KMS-11 (cell line): ENCODE measurements at regions not wholly inside any gene's neighbourhood (a gene's known extent, or its start where the extent isn't known, plus 50 kb on each side); places are given as distances from the start of the nearest gene placed in this dataset.

ENCODE experiments used
- H2AFZ ChIP-seq: fragments of 200-600 bp; sonication (generic); 2 replicates; pipeline ENCODE4 v1.6.1; 2016; ENCODE audit warnings: antibody characterized with exemption, mixed run types, low read depth
- H3K27ac ChIP-seq: fragments of 200-600 bp; sonication (generic); 2 replicates; pipeline ENCODE4 v1.6.1; 2016; ENCODE audit warnings: mild to moderate bottlenecking, mixed run types
- H3K27me3 ChIP-seq: fragments of 200-600 bp; sonication (generic); 2 replicates; pipeline ENCODE4 v1.6.1; 2017; ENCODE audit warnings: mild to moderate bottlenecking, low read depth, mixed run types, moderate library complexity; ENCODE audit not compliant: insufficient read depth
- H3K36me3 ChIP-seq: fragments of 200-600 bp; sonication (generic); 2 replicates; pipeline ENCODE4 v1.6.1; 2017; ENCODE audit warnings: mild to moderate bottlenecking, mixed run types; ENCODE audit not compliant: insufficient read depth
- H3K4me1 ChIP-seq: fragments of 200-600 bp; sonication (generic); 2 replicates; pipeline ENCODE4 v1.6.1; 2016; ENCODE audit warnings: mild to moderate bottlenecking, low read depth, mixed run types; ENCODE audit not compliant: poor library complexity, severe bottlenecking
- H3K4me2 ChIP-seq: fragments of 200-600 bp; sonication (generic); 2 replicates; pipeline ENCODE4 v1.7.0; 2016; ENCODE audit warnings: mild to moderate bottlenecking, mixed run types
- H3K4me3 ChIP-seq: fragments of 200-600 bp; sonication (generic); IDR thresholded peaks from 2 replicates; pipeline ENCODE4 v1.6.1; 2017; ENCODE audit warnings: low read depth, low read length, mixed read lengths; ENCODE audit not compliant: insufficient read depth
- H3K79me2 ChIP-seq: fragments of 200-600 bp; sonication (generic); 2 replicates; pipeline ENCODE4 v1.6.1; 2016; ENCODE audit warnings: low read depth, mixed run types; ENCODE audit not compliant: insufficient read depth
- H3K9ac ChIP-seq: fragments of 200-600 bp; sonication (generic); 2 replicates; pipeline ENCODE4 v1.6.1; 2016; ENCODE audit warnings: mild to moderate bottlenecking, mixed run types
- H4K20me1 ChIP-seq: fragments of 200-600 bp; sonication (generic); 2 replicates; pipeline ENCODE4 v1.6.1; 2016; ENCODE audit warnings: mild to moderate bottlenecking, mixed run types; ENCODE audit not compliant: insufficient read depth
- CTCF ChIP-seq: fragments of 200-600 bp; sonication (generic); conservative IDR thresholded peaks from 2 replicates; pipeline ENCODE4 v1.6.1; 2017; ENCODE audit warnings: low read depth, mild to moderate bottlenecking, antibody characterized with exemption, low read length, moderate library complexity, mixed read lengths

- no peaks in the 10 kb centered on the region for H3K79me2 ChIP-seq
- no peaks in the 10 kb centered on the region for H4K20me1 ChIP-seq
- no peaks in the 10 kb centered on the region for H3K27me3 ChIP-seq
- H3K9ac ChIP-seq: no peak overlapping the region
- H2AFZ ChIP-seq: no peak overlapping the region
- no peak overlapping the region for H3K4me3 ChIP-seq
- H3K36me3 ChIP-seq: no peaks in the 10 kb centered on the region
- TF ChIP-seq CTCF: no peak
- H3K4me2 ChIP-seq: no peak overlapping the region
- no peaks in the 10 kb centered on the region for H3K4me1 ChIP-seq
- no peak overlapping the region for H3K27ac ChIP-seq
Observed at GRCh38 chr1:239744851-239745250, 346.8 kb upstream of the FMN2 start.

DNA sequence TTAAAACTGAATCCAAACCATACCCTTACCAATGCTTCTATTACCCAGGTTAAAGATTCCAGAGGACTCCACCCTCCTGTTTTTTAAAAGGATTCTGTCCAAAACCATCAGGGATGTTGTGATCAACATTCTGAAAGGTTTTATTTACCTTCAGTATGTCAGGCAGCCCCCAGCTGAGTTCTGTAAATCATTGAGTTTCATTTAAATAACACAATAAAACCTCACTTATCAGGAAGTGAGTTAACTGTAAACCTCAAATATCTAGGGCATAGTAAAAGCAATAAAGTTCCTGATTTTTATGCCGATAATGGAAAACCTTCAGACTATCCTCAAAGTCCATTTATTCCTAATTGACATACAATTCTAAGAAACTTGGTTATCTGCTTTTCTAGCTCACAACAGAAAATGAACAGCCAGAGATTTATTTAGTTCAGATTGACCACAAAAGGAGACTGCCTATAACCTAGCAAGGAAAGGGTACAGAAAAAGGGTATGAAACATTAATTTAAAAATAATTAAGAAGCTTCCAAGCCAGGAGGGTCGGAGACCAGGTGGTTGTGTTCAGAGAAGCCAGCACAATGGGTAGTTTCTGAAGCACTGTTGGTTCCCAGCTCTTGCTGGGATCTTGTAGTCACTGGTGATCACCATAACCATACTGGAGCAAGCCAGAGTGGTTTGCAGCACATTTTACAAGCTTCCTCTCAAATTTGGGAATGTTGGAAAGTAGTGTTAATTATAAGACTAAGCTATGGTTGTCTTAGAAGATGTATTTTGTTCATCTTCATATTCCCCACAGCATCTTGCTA lies 336.4 kb upstream of the FMN2 start:
- Histone ChIP-seq H3K4me2 (no peak overlapping the region), H4K20me1 (no peaks in the 10 kb centered on the region), H3K27me3 (no peaks in the 10 kb centered on the region)

GRCh38 chr1:239757716-239758115 lies 334.0 kb upstream of the FMN2 start:
- no peak for TF ChIP-seq CTCF
- no peaks in the 10 kb centered on the region for H3K4me1 ChIP-seq
- H4K20me1 ChIP-seq: no peaks in the 10 kb centered on the region
- H3K36me3 ChIP-seq: no peaks in the 10 kb centered on the region
- H3K4me2 ChIP-seq: no peak overlapping the region
- H3K27ac ChIP-seq: no peak overlapping the region
- no peak overlapping the region for H3K4me3 ChIP-seq
- H2AFZ ChIP-seq: no peak overlapping the region
- H3K79me2 ChIP-seq: no peaks in the 10 kb centered on the region
- no peak overlapping the region for H3K9ac ChIP-seq
- H3K27me3 ChIP-seq: no peaks in the 10 kb centered on the region

More for the DNA sequence above, 336.4 kb upstream of the FMN2 start:
- Histone ChIP-seq H3K36me3 (no peaks in the 10 kb centered on the region), H3K27ac (no peak overlapping the region), H3K4me1 (no peaks in the 10 kb centered on the region), H3K79me2 (no peaks in the 10 kb centered on the region), H3K4me3 (no peak overlapping the region), H3K9ac (no peak overlapping the region), H2AFZ (no peak overlapping the region)
- TF ChIP-seq CTCF: no peak

GRCh38 chr1:239758756-239759155 lies 332.9 kb upstream of the FMN2 start:
- H3K9ac ChIP-seq: no peak overlapping the region
- no peak overlapping the region for H3K4me2 ChIP-seq
- no peaks in the 10 kb centered on the region for H3K27me3 ChIP-seq
- H3K27ac ChIP-seq: no peak overlapping the region
- no peak overlapping the region for H3K4me3 ChIP-seq
- no peaks in the 10 kb centered on the region for H3K36me3 ChIP-seq
- no peaks in the 10 kb centered on the region for H4K20me1 ChIP-seq
- no peaks in the 10 kb centered on the region for H3K79me2 ChIP-seq
- no peaks in the 10 kb centered on the region for H3K4me1 ChIP-seq
- no peak overlapping the region for H2AFZ ChIP-seq
- TF ChIP-seq CTCF: no peak
